Esophagus squamous epithelium (tissue), 4 donors: ENCODE measurements at regions not wholly inside any gene's neighbourhood (a gene's known extent, or its start where the extent isn't known, plus 50 kb on each side); places are given as distances from the start of the nearest gene placed in this dataset.

ENCODE experiments used
- CTCF ChIP-seq, 6 experiments: fragments of 450-650 bp in 4 of 6; fragments of 200-600 bp in 2 of 6; sonication (generic) in 2 of 6; IDR thresholded peaks; one replicate each; pipeline ENCODE4 v1.5.1; 2016 to 2019; ENCODE audit warnings: antibody characterized with exemption in 6 of 6, mild to moderate bottlenecking in 4 of 6, moderate library complexity in 4 of 6
- POLR2A ChIP-seq, 4 donors: fragments of 450-650 bp; IDR thresholded peaks; one replicate each; pipeline ENCODE4 v1.6.1; 2017; ENCODE audit warnings: antibody characterized with exemption in 4 of 4, mild to moderate bottlenecking in 4 of 4, moderate library complexity in 3 of 4

- TF ChIP-seq CTCF (IDR thresholded peaks at IDR 0.05): no peak
- TF ChIP-seq POLR2A (IDR thresholded peaks at IDR 0.05): no peak
Measured at GRCh38 chr4:71217688-71218087, 121.1 kb upstream of the SLC4A4 start.
